Smooth muscle cell (in vitro differentiated cells): ENCODE measurements at regions not wholly inside any gene's neighbourhood (a gene's known extent, or its start where the extent isn't known, plus 50 kb on each side); places are given as distances from the start of the nearest gene placed in this dataset.
"Not testable (repeated sequence)": the region's sequence is repeated elsewhere in the genome, so short reads cannot be mapped to it uniquely, and the experiment has no call there.

Experiments used
- DNase-seq: peaks from one replicate; lab custom pipeline; 2025; ENCODE audit not compliant: unreplicated experiment; lab: John Stamatoyannopoulos, UW
- H2AFZ ChIP-seq: fragments of 200-600 bp; sonication (generic); 2 replicates; pipeline ENCODE4 v1.6.0; 2016; ENCODE audit warnings: antibody characterized with exemption, low read depth, mild to moderate bottlenecking
- H3F3A ChIP-seq: fragments of 200-600 bp; sonication (generic); 2 replicates; pipeline ENCODE4 v1.6.0; 2017; ENCODE audit warnings: antibody characterized with exemption, low read depth
- H3K27ac ChIP-seq: fragments of 200-600 bp; sonication (generic); 2 replicates; pipeline ENCODE4 v1.5.1; 2016; ENCODE audit warnings: low read depth, mild to moderate bottlenecking
- H3K27me3 ChIP-seq: fragments of 200-600 bp; sonication (generic); 2 replicates; pipeline ENCODE4 v1.6.1; 2016; ENCODE audit warnings: low read depth, mild to moderate bottlenecking
- H3K36me3 ChIP-seq: fragments of 200-600 bp; sonication (generic); 2 replicates; pipeline ENCODE4 v1.5.1; 2016; ENCODE audit warnings: low read depth
- H3K4me1 ChIP-seq: fragments of 200-600 bp; sonication (generic); 2 replicates; pipeline ENCODE4 v1.5.1; 2016; ENCODE audit warnings: low read depth
- H3K4me2 ChIP-seq: fragments of 200-600 bp; sonication (generic); 2 replicates; pipeline ENCODE4 v1.6.0; 2016; ENCODE audit warnings: mild to moderate bottlenecking
- H3K4me3 ChIP-seq: fragments of 200-600 bp; sonication (generic); 2 replicates; pipeline ENCODE4 v1.5.1; 2016; ENCODE audit warnings: mild to moderate bottlenecking
- H3K79me2 ChIP-seq: fragments of 200-600 bp; sonication (generic); 2 replicates; pipeline ENCODE4 v1.6.0; 2016; ENCODE audit warnings: low read depth, mild to moderate bottlenecking
- H3K9ac ChIP-seq: fragments of 200-600 bp; sonication (generic); 2 replicates; pipeline ENCODE4 v1.6.0; 2016; ENCODE audit warnings: low read depth
- H3K9me3 ChIP-seq: fragments of 200-600 bp; sonication (generic); replicated peaks from 2 replicates; pipeline ENCODE4 v1.5.1; 2016; ENCODE audit warnings: low read depth
- H4K20me1 ChIP-seq: fragments of 200-600 bp; sonication (generic); 2 replicates; pipeline ENCODE4 v1.6.0; 2016; ENCODE audit warnings: low read depth
- WGBS: methylation state at CpG from one replicate; pipeline ENCODE4 v1.1.7; 2016; ENCODE audit warnings: low lambda C conversion rate; 5-methylcytosine and 5-hydroxymethylcytosine counted together

DNA sequence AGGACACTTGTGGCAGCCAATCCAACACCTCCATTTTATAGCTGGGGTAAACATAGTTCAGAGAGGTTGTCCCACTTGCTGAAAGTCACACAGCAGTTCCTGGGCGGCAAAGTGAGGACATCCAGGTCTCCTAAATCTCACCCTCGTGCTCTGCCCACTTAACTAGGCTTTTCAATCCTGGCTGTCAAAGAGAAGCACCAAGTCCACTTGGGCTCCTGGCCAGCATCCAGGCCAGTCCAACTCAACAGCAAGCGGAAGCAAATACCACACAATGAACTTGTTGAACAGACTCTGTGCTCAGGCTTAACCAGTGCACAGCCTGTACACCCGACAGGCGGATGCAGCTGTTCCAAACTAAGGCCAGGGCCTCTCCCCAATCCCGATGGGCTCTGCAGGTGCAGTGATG is 60.4 kb upstream of the SPN start:
- not testable (repeated sequence) for H3K9me3 ChIP-seq, H3K27ac ChIP-seq, H3K4me3 ChIP-seq, DNase-seq, H3K4me2 ChIP-seq, H3K9ac ChIP-seq, H3K36me3 ChIP-seq, H3K4me1 ChIP-seq, H3F3A ChIP-seq, H2AFZ ChIP-seq, H3K27me3 ChIP-seq
- WGBS: 90% methylated on average over 5 of the region's 6 CpGs
- Histone ChIP-seq H4K20me1 (peaks cover 56% of the 10 kb centered on the region), H3K79me2 (peaks cover 52% of the 10 kb centered on the region)

DNA sequence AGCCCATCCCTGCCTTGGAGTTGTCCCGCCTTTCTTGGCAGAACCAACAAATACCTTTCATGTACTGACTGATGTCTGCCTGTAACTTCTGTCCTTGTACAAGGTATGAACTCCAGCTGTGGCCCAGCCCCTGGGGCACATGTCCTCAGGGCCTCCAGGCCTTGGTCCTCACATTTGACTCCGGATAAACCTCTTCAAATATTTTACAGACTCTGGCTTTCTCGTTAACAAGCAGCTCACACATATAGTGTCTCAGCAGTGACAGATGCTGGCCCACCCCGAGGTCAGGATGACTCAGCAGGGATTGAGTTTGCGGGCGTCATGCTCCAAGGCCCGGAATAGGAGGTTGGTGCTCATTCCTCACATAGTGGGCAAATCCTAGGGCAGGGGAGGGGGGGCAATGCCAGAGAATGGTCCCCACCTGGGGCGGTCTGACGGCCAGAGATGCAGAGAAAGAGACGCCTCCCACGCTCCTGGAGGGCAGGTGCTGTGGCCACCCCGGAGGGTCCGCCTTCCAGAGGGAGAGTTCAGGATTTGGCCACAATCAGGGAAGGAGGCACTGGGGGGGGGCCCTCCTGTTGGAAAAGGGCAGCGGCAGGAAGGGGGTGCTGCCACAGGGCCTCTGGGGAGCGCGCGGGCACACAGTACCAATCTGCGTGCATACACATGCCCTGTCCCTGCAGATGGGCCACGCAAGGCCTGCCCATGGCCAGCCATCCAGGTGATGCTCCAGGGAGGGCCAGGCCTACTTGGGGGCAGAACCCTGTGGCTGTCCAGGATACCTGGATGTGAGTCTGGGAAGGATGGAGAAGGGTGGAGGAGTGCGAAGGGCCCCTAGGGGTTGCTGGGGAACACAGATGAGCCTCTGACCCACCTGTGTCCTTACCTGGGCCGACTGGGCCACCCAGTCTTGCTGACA is 58.2 kb upstream of the SPN start:
- H3K4me1 ChIP-seq, H3K9me3 ChIP-seq, H3K4me3 ChIP-seq, H3K36me3 ChIP-seq, DNase-seq, H2AFZ ChIP-seq, H3K27me3 ChIP-seq, H3K9ac ChIP-seq, H3F3A ChIP-seq: not testable (repeated sequence)
- Histone ChIP-seq H3K27ac (peak overlapping the region; percentile 72), H3K79me2 (peaks cover 48% of the 10 kb centered on the region), H4K20me1 (peaks cover 55% of the 10 kb centered on the region), H3K4me2 (peak overlapping the region; percentile 63)
- 57% methylated on average over 21 of the region's 21 CpGs for WGBS

DNA sequence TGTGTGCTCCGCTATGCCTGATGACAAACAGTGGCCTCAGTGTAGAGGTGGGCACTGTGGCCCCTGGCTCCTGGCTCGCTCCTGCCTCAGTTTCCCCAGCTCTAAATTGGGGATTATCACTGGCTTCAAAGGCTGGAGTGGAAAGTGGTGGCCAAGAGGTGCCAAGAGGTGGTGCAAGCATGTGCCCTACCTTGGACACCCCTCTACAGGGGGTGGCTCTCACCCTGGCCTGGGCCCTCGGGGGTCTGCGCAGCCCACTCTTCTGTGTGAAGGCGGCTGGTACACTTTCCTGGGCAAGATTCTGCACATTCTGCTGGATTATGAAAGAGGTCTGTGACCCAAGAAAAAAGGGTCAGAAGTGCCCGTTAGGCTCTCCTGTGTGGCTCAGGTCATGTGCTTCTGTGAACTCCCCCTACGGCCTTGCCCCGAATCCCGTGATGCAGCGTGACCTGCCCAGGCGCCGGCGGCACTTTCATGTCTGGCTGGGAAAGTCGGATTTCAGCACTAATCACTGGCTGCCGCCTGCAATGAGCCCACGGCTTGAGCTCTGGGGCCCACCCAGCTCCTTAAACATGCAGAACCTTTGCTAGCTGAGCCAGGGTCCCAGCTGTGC is 57.3 kb upstream of the SPN start:
- not testable (repeated sequence) for H3K4me1 ChIP-seq, H3K9ac ChIP-seq, H3K4me3 ChIP-seq, H3K9me3 ChIP-seq, H3K36me3 ChIP-seq, H3F3A ChIP-seq, H3K27me3 ChIP-seq, H3K4me2 ChIP-seq, DNase-seq, H2AFZ ChIP-seq, H3K27ac ChIP-seq
- Histone ChIP-seq H3K79me2 (peaks cover 43% of the 10 kb centered on the region), H4K20me1 (peaks cover 55% of the 10 kb centered on the region)
- WGBS: 66% methylated on average over 16 of the region's 16 CpGs

DNA sequence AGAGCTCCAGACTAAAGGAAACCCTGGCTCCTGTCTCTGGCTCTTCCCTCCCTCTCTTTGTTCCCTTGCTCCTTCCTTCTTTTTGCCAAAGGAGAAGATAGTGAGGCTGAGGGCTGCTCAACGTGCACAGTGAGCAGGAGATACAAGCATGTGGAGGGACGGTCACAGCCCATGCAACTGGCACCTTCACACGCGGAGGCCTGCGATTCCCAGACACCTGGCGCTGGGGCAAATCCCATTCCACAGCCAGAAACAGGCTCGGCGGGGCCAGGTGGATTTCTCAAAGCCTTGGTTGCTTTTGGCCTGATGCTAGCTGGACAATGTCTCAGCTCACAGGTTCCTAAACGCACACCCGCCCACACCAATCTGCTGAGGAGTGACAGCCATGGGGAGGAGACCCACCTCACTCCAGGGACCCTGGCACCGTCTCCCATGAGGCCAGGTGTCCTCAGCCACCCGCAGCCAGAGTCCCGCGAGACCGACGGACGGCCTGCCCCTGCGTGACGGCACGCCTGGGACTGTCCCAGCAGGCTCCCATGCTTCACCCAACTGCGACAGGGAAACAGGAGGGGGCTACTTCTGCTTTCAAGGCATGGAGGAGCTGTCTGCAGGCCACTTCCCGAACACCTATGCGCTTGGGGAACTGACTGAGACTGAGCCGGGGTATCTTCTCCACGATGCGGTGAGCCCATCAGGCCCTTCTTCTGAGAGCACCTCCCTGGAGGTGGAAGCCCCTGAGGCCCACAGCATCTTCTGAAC is 56.2 kb upstream of the SPN start:
- H3K27ac ChIP-seq, H3K4me3 ChIP-seq, H3F3A ChIP-seq, H2AFZ ChIP-seq, H3K9ac ChIP-seq, H3K9me3 ChIP-seq, H3K27me3 ChIP-seq, H3K36me3 ChIP-seq, DNase-seq, H3K4me2 ChIP-seq, H3K4me1 ChIP-seq: not testable (repeated sequence)
- Histone ChIP-seq H4K20me1 (peaks cover 55% of the 10 kb centered on the region), H3K79me2 (peaks cover 35% of the 10 kb centered on the region)
- WGBS: 94% methylated on average over 24 of the region's 26 CpGs

DNA sequence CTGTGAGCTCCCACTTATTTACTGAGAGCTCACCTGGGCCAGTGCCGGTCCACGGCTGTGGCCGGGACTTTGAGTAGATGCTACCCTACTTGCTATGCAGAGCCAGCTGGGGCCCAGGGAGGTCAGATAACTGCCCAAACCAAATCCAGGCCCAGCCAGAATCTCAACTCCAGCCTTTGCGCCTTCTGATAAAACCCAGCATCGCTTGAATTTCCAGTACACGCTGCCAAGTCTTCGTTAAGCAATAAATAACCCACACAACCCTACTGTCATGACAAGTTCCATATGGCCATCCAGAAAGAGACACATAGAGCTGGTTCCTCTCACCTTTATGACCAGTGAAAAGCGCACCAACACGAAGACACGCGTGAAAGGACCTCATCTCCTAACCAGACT is 55.6 kb upstream of the SPN start:
- H3K36me3 ChIP-seq, DNase-seq, H3K9me3 ChIP-seq, H3F3A ChIP-seq, H3K4me1 ChIP-seq, H3K4me3 ChIP-seq, H2AFZ ChIP-seq, H3K4me2 ChIP-seq, H3K9ac ChIP-seq, H3K27ac ChIP-seq, H3K27me3 ChIP-seq: not testable (repeated sequence)
- Histone ChIP-seq H4K20me1 (peaks cover 50% of the 10 kb centered on the region), H3K79me2 (peaks cover 32% of the 10 kb centered on the region)
- WGBS: 40% methylated on average over 11 of the region's 11 CpGs

DNA sequence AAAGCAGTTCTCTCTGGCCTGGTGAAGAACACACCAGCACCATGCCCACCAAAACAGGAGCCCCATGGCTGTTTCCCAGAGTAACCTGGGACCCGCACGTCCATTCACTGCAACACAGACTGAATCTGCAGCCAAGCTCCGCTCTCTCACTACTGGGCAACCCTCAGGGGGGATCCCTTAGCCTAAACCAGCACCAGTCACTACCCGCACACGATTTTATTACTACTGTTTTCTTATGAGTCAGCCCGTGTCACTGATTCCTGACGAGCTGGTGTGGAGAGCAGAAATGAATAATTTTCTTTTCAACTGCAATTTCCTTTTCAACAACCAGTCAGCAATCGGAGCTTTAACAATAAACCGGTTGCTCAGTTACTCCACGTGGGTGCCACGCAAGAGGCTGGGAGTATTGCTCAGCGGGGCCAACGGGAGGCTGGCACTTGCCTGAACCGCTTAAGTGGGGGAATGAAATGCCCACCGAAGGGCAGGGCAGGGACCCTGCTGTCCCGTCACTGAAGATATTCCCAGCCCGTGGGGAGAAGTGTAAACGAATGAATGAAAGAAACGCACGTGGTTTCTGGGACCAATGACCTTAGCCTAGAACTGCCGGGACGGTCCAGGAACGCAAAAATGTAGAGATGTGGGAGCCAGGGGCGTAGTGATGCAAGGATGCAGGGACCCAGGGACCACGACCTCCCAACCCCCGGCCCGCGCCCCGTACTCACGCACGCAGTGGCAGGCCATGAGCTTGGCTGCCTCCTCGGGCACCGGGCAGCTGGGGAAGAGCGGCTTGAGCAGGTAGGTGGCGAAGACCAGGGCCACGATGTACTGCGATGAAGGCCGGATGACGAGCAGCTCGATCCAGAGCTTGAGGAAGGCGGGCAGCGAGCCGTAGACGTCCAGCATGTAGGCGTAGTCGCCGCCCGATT is 50.4 kb upstream of the SPN start:
- H3K79me2 ChIP-seq, H3F3A ChIP-seq, H2AFZ ChIP-seq, H3K4me1 ChIP-seq, H3K27me3 ChIP-seq, H3K9me3 ChIP-seq, H4K20me1 ChIP-seq, H3K36me3 ChIP-seq, DNase-seq: not testable (repeated sequence)
- H3K27ac ChIP-seq: peak overlapping the region; percentile 87
- WGBS: 1% methylated on average over 40 of the region's 48 CpGs
- H3K4me3 ChIP-seq: peak overlapping the region; percentile 62
- peak overlapping the region; percentile 95 for H3K4me2 ChIP-seq
- H3K9ac ChIP-seq: peak overlapping the region; percentile 77
